ENCODE measurements at regions not wholly inside any gene's neighbourhood (a gene's known extent, or its start where the extent isn't known, plus 50 kb on each side); places are given as distances from the start of the nearest gene placed in this dataset.

- ChIA-PET CTCF (no interaction called here), POLR2A (ENCODE audit: unreplicated experiment) (no interaction called here)
- intact Hi-C loops (cut with micrococcal nuclease) (no loop called here), in situ Hi-C loops (cut with MboI; ENCODE audit: low sequenced_read_pairs) (loop anchor here (25.0 kb wide), 1 partner anchor 612 kb away; the partner anchor contains the start of gene XYLT1), dilution Hi-C loops (cut with HindIII; ENCODE audit: low sequenced_read_pairs, unreplicated experiment) (no loop called here)
- H2BK120ac ChIP-seq (ENCODE audit: low read depth, low read length): no peak overlapping the region
- peaks cover 2% of the 10 kb centered on the region; the same call in 1 of the 2 replicates for H3K9me3 ChIP-seq (ENCODE audit: control insufficient read depth, insufficient read depth, low read length)
- WGBS, 2 experiments (ENCODE audit: extremely low coverage in 2 of 2, insufficient read length in 1 of 2): no CpG with 5 or more reads among the region's 5 CpGs
- DNase-seq (no peak), ATAC-seq (ENCODE audit: low read depth) (no peak)
- H2BK5ac ChIP-seq (ENCODE audit: low read depth, low read length, poor library complexity, severe bottlenecking): no peak overlapping the region
- H3K4me3 ChIP-seq (ENCODE audit: insufficient read depth, low read depth, low read length): no peak overlapping the region
- TF ChIP-seq POLR2A (IDR thresholded peaks at IDR 0.05; ENCODE audit: low read depth, low read length) (no peak), USF2 (IDR thresholded peaks at IDR 0.05; ENCODE audit: low read depth, low read length) (no peak), RCOR1 (IDR thresholded peaks at IDR 0.05; ENCODE audit: insufficient replicate concordance, low read length) (no peak), CTCF (conservative IDR thresholded peaks at IDR 0.05; ENCODE audit: low read depth, low read length) (no peak), NFE2L2 (IDR thresholded peaks at IDR 0.05; ENCODE audit: low read depth, low read length) (no peak)
- no peak overlapping the region for H2AK5ac ChIP-seq (ENCODE audit: low read depth, low read length)
- H3K27ac ChIP-seq (ENCODE audit: insufficient read depth, low read length): no peak overlapping the region
- H3K23ac ChIP-seq (ENCODE audit: low read depth, low read length): no peak overlapping the region
- no peaks in the 10 kb centered on the region for H4K20me1 ChIP-seq (ENCODE audit: insufficient read depth, low read length)
- no peak overlapping the region for H4K91ac ChIP-seq (ENCODE audit: insufficient read depth, low read depth, low read length)
- H3K14ac ChIP-seq (replicated peaks; ENCODE audit: low read depth, low read length): no peak overlapping the region
- H4K8ac ChIP-seq (ENCODE audit: low read depth in 2 of 2, low read length in 2 of 2): no peak overlapping the region
- H3K27me3 ChIP-seq (ENCODE audit: control insufficient read depth, insufficient read depth, low read length): no peaks in the 10 kb centered on the region
- no peak overlapping the region for H2AFZ ChIP-seq (replicated peaks; ENCODE audit: low read length, poor library complexity)
- no peaks in the 10 kb centered on the region for H3K79me1 ChIP-seq (ENCODE audit: low read depth in 1 of 2, low read length in 2 of 2)
- no peaks in the 10 kb centered on the region for H3K36me3 ChIP-seq (ENCODE audit: control insufficient read depth, insufficient read depth, low read length)
- no peaks in the 10 kb centered on the region for H3K9me1 ChIP-seq (ENCODE audit: insufficient read depth, low read length)
- no peak overlapping the region for H2BK15ac ChIP-seq (ENCODE audit: low read depth, low read length)
- H3K4me2 ChIP-seq (ENCODE audit: low read depth, low read length): no peak overlapping the region
- no TSS peak for BruUV-seq (replicated peaks)
- no peak overlapping the region for H2BK20ac ChIP-seq (ENCODE audit: low read depth, low read length)
- no peaks in the 10 kb centered on the region for H3K4me1 ChIP-seq (ENCODE audit: control insufficient read depth, insufficient read depth, low read length)
- H2AK9ac ChIP-seq (replicated peaks; ENCODE audit: low read depth, low read length, poor library complexity): no peak overlapping the region
- no peak overlapping the region for H3K18ac ChIP-seq (ENCODE audit: low read depth, low read length)
- no peak overlapping the region for H3K56ac ChIP-seq (ENCODE audit: extremely low read depth, insufficient read depth, low read length)
- H3K9ac ChIP-seq (ENCODE audit: low read depth, low read length): no peak overlapping the region
- no peak overlapping the region for H3K4ac ChIP-seq (ENCODE audit: low read depth, low read length)
- H4K5ac ChIP-seq (ENCODE audit: low read depth, low read length): no peak overlapping the region
Measured at GRCh38 chr16:16850274-16850673, 471.3 kb downstream of the NPIPA7 start.
